ENCODE measurements at regions not wholly inside any gene's neighbourhood (a gene's known extent, or its start where the extent isn't known, plus 50 kb on each side); places are given as distances from the start of the nearest gene placed in this dataset.

DNA sequence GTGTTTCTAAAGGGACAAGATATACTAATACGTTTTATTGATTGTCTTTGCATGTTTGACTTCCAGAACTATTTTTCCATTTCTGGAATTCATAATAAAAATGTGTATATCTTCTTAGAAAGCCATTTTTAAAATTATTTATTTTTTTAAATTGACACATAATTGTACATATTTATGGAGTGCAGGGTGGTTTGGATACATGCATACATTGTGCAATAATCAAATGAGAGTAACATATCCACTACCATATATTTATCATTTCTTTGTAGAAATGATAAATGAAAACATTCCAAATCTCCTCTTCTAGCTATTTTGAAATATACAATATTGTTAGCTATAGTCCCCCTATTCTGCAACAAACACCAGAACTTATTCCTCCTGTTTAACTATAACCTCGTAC lies 156.5 kb upstream of the ABI3BP start:
- ATAC-seq (ENCODE audit: low FRiP score in 2 of 2) (no peak), DNase-seq (no peak)
- Histone ChIP-seq H3K27ac (no peak overlapping the region), H3K27me3 (no peaks in the 10 kb centered on the region), H3K36me3 (no peaks in the 10 kb centered on the region), H3K4me3 (no peak overlapping the region), H3K9me3 (no peaks in the 10 kb centered on the region), H3K4me1 (no peaks in the 10 kb centered on the region)
- WGBS, 2 donors: 80 to 84% methylated on average over 2 of the region's 2 CpGs
- TF ChIP-seq POLR2A (IDR thresholded peaks at IDR 0.05) (no peak), POLR2AphosphoS5 (IDR thresholded peaks at IDR 0.05) (no peak), EP300 (IDR thresholded peaks at IDR 0.05) (no peak)
- TF ChIP-seq, protein P1, sequence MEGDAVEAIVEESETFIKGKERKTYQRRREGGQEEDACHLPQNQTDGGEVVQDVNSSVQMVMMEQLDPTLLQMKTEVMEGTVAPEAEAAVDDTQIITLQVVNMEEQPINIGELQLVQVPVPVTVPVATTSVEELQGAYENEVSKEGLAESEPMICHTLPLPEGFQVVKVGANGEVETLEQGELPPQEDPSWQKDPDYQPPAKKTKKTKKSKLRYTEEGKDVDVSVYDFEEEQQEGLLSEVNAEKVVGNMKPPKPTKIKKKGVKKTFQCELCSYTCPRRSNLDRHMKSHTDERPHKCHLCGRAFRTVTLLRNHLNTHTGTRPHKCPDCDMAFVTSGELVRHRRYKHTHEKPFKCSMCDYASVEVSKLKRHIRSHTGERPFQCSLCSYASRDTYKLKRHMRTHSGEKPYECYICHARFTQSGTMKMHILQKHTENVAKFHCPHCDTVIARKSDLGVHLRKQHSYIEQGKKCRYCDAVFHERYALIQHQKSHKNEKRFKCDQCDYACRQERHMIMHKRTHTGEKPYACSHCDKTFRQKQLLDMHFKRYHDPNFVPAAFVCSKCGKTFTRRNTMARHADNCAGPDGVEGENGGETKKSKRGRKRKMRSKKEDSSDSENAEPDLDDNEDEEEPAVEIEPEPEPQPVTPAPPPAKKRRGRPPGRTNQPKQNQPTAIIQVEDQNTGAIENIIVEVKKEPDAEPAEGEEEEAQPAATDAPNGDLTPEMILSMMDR (IDR thresholded peaks at IDR 0.05): no peak

DNA sequence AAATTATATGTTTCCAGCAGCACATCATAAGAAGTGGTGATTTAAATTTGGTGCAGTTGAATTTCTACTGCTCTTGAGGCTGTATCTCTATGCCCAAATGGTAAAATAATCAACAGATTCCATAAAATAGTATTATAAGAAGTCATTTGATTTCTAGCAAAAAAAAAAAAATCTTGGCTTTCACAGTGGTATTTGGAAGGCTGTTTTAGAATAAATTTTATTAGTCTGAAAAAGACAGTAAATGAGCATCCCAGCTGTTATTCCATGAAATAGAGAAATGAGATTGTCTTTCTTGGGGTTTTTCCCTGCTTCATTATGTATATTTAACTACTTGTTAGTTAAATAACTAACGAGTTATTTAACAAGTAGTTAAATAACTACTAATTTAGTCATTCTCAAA lies 156.0 kb upstream of the ABI3BP start:
- Histone ChIP-seq H3K4me1 (no peaks in the 10 kb centered on the region), H3K27ac (no peak overlapping the region), H3K9me3 (no peaks in the 10 kb centered on the region), H3K4me3 (no peak overlapping the region), H3K27me3 (no peaks in the 10 kb centered on the region), H3K36me3 (no peaks in the 10 kb centered on the region)
- DNase-seq (no peak), ATAC-seq (ENCODE audit: low FRiP score in 2 of 2) (no peak)
- WGBS, 2 donors: 60 to 69% methylated on average over 1 of the region's 1 CpG
- no peak for TF ChIP-seq EP300 (IDR thresholded peaks at IDR 0.05)
- TF ChIP-seq, protein P1 (IDR thresholded peaks at IDR 0.05): no peak
- no peak for TF ChIP-seq POLR2AphosphoS5 (IDR thresholded peaks at IDR 0.05)
- no peak for TF ChIP-seq POLR2A (IDR thresholded peaks at IDR 0.05)

DNA sequence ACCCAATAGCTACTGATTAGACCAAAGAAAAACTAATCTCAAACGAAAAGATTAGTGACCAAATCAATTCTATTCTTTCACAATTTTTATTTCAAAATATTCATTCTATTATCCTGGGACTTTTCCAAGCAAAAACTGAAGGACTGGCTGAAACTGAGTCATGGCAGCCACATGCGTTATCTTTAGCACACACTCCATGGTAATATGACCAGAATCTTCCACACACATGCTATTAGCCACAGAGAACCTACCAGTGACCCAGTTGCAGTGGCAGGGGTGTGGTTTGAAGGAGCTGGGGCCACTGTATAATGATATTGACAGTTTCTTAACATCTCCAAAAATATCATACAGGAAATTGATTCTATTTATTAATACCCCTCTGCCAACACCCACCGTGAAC lies 154.8 kb upstream of the ABI3BP start:
- no peaks in the 10 kb centered on the region for H3K9me3 ChIP-seq
- TF ChIP-seq POLR2AphosphoS5 (IDR thresholded peaks at IDR 0.05) (no peak), EP300 (IDR thresholded peaks at IDR 0.05) (no peak), POLR2A (IDR thresholded peaks at IDR 0.05) (no peak)
- TF ChIP-seq, protein P1 (IDR thresholded peaks at IDR 0.05): no peak
- no peak overlapping the region for H3K27ac ChIP-seq
- no peaks in the 10 kb centered on the region for H3K36me3 ChIP-seq
- WGBS, 2 donors: 77 to 82% methylated on average over 3 of the region's 3 CpGs
- ATAC-seq (ENCODE audit: low FRiP score in 2 of 2) (no peak), DNase-seq (no peak)
- no peaks in the 10 kb centered on the region for H3K27me3 ChIP-seq
- no peaks in the 10 kb centered on the region for H3K4me1 ChIP-seq
- no peak overlapping the region for H3K4me3 ChIP-seq

DNA sequence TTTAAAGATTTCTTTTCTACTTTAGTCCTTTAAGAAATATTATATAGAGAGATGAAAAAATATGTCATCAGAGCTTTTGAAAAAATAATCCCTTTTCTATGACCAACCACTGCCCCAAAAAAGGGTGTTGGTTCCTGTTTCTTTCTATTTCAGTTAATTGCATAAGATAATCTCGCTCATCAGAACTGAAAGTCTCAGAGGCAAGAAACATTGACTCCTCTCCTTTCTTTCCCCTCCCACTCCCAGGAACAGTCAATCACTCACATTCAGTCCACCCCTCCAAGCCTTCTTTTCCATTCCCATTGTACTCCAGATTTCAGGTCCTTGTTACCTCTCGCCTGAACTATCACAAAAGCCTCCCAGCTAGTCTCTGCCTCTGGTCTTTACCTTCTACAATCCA lies 153.7 kb upstream of the ABI3BP start:
- no peak for ATAC-seq (ENCODE audit: low FRiP score in 2 of 2)
- WGBS, 2 donors: 72 to 83% methylated on average over 2 of the region's 2 CpGs

DNA sequence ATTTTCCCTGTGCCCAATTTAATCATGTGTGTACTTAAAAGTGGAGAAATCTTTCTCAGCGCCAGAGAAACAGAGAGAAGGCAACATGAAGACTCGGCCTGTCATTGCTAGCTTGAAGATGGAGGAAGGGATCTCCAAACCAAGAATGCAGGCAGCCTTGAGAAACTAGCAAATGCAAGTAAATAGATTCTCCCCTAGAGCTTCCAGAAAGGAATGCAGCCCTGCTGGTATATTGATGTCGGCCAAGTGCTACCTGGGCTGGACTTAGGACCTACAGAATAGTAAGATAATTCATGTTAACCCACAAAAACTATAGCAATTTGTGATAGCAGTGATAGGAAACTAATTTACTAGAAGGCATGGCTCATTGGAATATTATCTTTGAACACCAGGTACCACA lies 150.9 kb upstream of the ABI3BP start:
- Histone ChIP-seq H3K27me3 (no peaks in the 10 kb centered on the region), H3K4me1 (peaks cover 0 to 2% (median 0%) of the 10 kb centered on the region in 4 donors), H3K27ac (no peak overlapping the region), H3K36me3 (no peaks in the 10 kb centered on the region), H3K9me3 (no peaks in the 10 kb centered on the region), H3K4me3 (no peak overlapping the region)
- DNase-seq (no peak), ATAC-seq (ENCODE audit: low FRiP score in 2 of 2) (no peak)
- TF ChIP-seq POLR2AphosphoS5 (IDR thresholded peaks at IDR 0.05): no peak
- TF ChIP-seq, protein P1 (IDR thresholded peaks at IDR 0.05): no peak
- TF ChIP-seq POLR2A (IDR thresholded peaks at IDR 0.05): no peak
- TF ChIP-seq EP300 (IDR thresholded peaks at IDR 0.05): no peak
- 75 to 90% methylated on average over 3 of the region's 3 CpGs for WGBS, 2 donors

More for the DNA sequence above, 153.7 kb upstream of the ABI3BP start:
- Histone ChIP-seq H3K27me3 (no peaks in the 10 kb centered on the region), H3K4me1 (no peaks in the 10 kb centered on the region), H3K27ac (no peak overlapping the region), H3K36me3 (no peaks in the 10 kb centered on the region), H3K9me3 (no peaks in the 10 kb centered on the region), H3K4me3 (no peak overlapping the region)
- DNase-seq: no peak
- TF ChIP-seq, protein P1 (IDR thresholded peaks at IDR 0.05): no peak
- TF ChIP-seq POLR2A (IDR thresholded peaks at IDR 0.05): no peak
- TF ChIP-seq EP300 (IDR thresholded peaks at IDR 0.05): no peak
- no peak for TF ChIP-seq POLR2AphosphoS5 (IDR thresholded peaks at IDR 0.05)
